HepG2 (cell line): ENCODE measurements at regions not wholly inside any gene's neighbourhood (a gene's known extent, or its start where the extent isn't known, plus 50 kb on each side); places are given as distances from the start of the nearest gene placed in this dataset.

ENCODE experiments used
- ATAC-seq: fragments of 200-7000 bp; cut with Tn5 transposase; 3 replicates; pipeline ENCODE4 v1.9.1; 2020; ENCODE audit warnings: mild to moderate bottlenecking, moderate library complexity
- BruUV-seq: library from RNA; stranded (reverse); fragments of 400-500 nt; replicated peaks from 2 replicates; lab custom pipeline; 2021; lab: Mats Ljungman, UMichigan
- CTCF ChIA-PET: fragments of 300-600 bp; formaldehyde crosslinking; extraction: SDS; loops from one replicate; lab custom pipeline; 2021; ENCODE audit warnings: low total read pairs, inconsistent platforms, low intra/inter-chr PET ratio; lab: Yijun Ruan, JAX
- POLR2A ChIA-PET: fragments of 350-600 bp; sonication (Branson Sonifier 250); formaldehyde crosslinking; loops from one replicate; lab custom pipeline; 2020; ENCODE audit warnings: antibody characterized with exemption, inconsistent platforms; lab: Yijun Ruan, JAX
- DNase-seq: peaks from one replicate; pipeline ENCODE4 v3.0.0-alpha.2; 2015; ENCODE audit warnings: low spot score
- FAIRE-seq: peaks from 3 replicates; lab custom pipeline; 2011; peaks lifted over from hg19 to GRCh38; lab: Jason Lieb, UNC
- H2AFZ ChIP-seq: one replicate; pipeline ENCODE4 v1.6.1; 2011; ENCODE audit warnings: low read length, inconsistent platforms
- H3K27ac ChIP-seq: fragments of 300-600 bp; 3 replicates; pipeline ENCODE4 v1.8.0; 2011; ENCODE audit warnings: mixed run types, mild to moderate bottlenecking, mixed read lengths, low read length, inconsistent platforms; ENCODE audit not compliant: insufficient read depth; ENCODE audit errors: extremely low read length
- H3K27me3 ChIP-seq, 2 experiments: fragments of 200-600 bp in 1 of 2; 2 replicates in 1 of 2; 3 replicates in 1 of 2; pipeline versions ENCODE4 v1.6.0 to v1.8.0; 2011; ENCODE audit warnings: low read length in 2 of 2, mild to moderate bottlenecking in 2 of 2, moderate library complexity in 2 of 2, inconsistent platforms in 1 of 2; ENCODE audit not compliant: insufficient read depth in 2 of 2, control insufficient read depth in 1 of 2
- H3K36me3 ChIP-seq, 2 experiments: fragments of 200-600 bp in 1 of 2; replicated peaks in 1 of 2; 2 replicates in 1 of 2; 3 replicates in 1 of 2; pipeline versions ENCODE4 v1.5.1 to v1.8.0; 2011; ENCODE audit warnings: low read length in 2 of 2, inconsistent platforms in 1 of 2; ENCODE audit not compliant: insufficient read depth in 2 of 2, control insufficient read depth in 1 of 2
- H3K4me1 ChIP-seq: 2 replicates; pipeline ENCODE4 v1.5.1; 2012; ENCODE audit warnings: low read length, inconsistent platforms; ENCODE audit not compliant: insufficient read depth
- H3K4me2 ChIP-seq: 2 replicates; pipeline ENCODE4 v1.6.0; 2011; ENCODE audit warnings: low read depth, low read length, inconsistent platforms
- H3K4me3 ChIP-seq, 3 experiments: fragments of 200-600 bp in 1 of 3; sonication (generic), shearing (Covaris generic) in 1 of 3; replicated peaks in 1 of 3; 2 replicates each; pipeline ENCODE4 v1.5.1; 2011 to 2016; ENCODE audit warnings: low read length in 3 of 3, inconsistent platforms in 2 of 3, low read depth in 2 of 3, mild to moderate bottlenecking in 2 of 3, control low read depth in 1 of 3, mixed read lengths in 1 of 3; ENCODE audit not compliant: insufficient read depth in 1 of 3
- H3K79me2 ChIP-seq: one replicate; pipeline ENCODE4 v1.6.1; 2011; ENCODE audit warnings: low read length, inconsistent platforms; ENCODE audit not compliant: insufficient read depth
- H3K9ac ChIP-seq: 2 replicates; pipeline ENCODE4 v1.6.0; 2011; ENCODE audit warnings: mild to moderate bottlenecking, low read depth, low read length, inconsistent platforms; ENCODE audit not compliant: insufficient read depth
- H3K9me3 ChIP-seq: 2 replicates; pipeline ENCODE4 v1.5.1; 2012; ENCODE audit warnings: mild to moderate bottlenecking, low read length
- H4K20me1 ChIP-seq: 2 replicates; pipeline ENCODE4 v1.6.0; 2011; ENCODE audit warnings: inconsistent platforms, mild to moderate bottlenecking, low read length, moderate library complexity; ENCODE audit not compliant: insufficient read depth
- E2F1 ChIP-seq: sonication (generic); formaldehyde crosslinking; IDR thresholded peaks from 2 replicates; pipeline ENCODE4 v1.5.0; 2020; ENCODE audit warnings: missing genetic modification reagents
- MLLT10 ChIP-seq: sonication (generic); formaldehyde crosslinking; IDR thresholded peaks from 2 replicates; pipeline ENCODE4 v1.4.0; 2020; ENCODE audit warnings: missing genetic modification reagents
- PHF20 ChIP-seq: sonication (generic); formaldehyde crosslinking; IDR thresholded peaks from 2 replicates; pipeline ENCODE4 v1.5.0; 2020; ENCODE audit warnings: mild to moderate bottlenecking, missing genetic modification reagents
- POLR2AphosphoS2 ChIP-seq: IDR thresholded peaks from 2 replicates; pipeline ENCODE4 v1.6.1; 2011; ENCODE audit warnings: low read depth, low read length, improper control_type of control experiment
- RARG ChIP-seq: sonication (generic); formaldehyde crosslinking; IDR thresholded peaks from 2 replicates; pipeline ENCODE4 v1.4.0; 2020; ENCODE audit warnings: low read depth, mild to moderate bottlenecking, missing genetic modification reagents
- ZNF773 ChIP-seq: sonication (generic); formaldehyde crosslinking; IDR thresholded peaks from 2 replicates; pipeline ENCODE4 v1.4.0; 2020; ENCODE audit warnings: missing genetic modification reagents, borderline replicate concordance
- ZSCAN12 ChIP-seq: sonication (generic); formaldehyde crosslinking; IDR thresholded peaks from 2 replicates; pipeline ENCODE4 v1.9.0; 2021; ENCODE audit warnings: mild to moderate bottlenecking, missing genetic modification reagents
- ZSCAN22 ChIP-seq: sonication (generic); formaldehyde crosslinking; IDR thresholded peaks from 2 replicates; pipeline ENCODE4 v1.4.0; 2020; ENCODE audit warnings: mild to moderate bottlenecking, missing genetic modification reagents
- WGBS: methylation state at CpG from one replicate; pipeline ENCODE4 v1.1.6; 2017; ENCODE audit warnings: low lambda C conversion rate; 5-methylcytosine and 5-hydroxymethylcytosine counted together
- in situ Hi-C: cut with HindIII; loops from 2 replicates; pipeline ENCODE4 v1.10.0; 2017; ENCODE audit warnings: low pct_unique_long_range_greater_than_20kb; ENCODE audit not compliant: extremely low pct_ligation_motif_present
- intact Hi-C: fragments of 100-400 bp; cut with micrococcal nuclease; formaldehyde crosslinking; loops from one replicate; pipeline ENCODE4 v1.10.0; 2022; ENCODE audit not compliant: unreplicated experiment
- TF ChIP-seq, protein P1 (sequence below): sonication (generic); formaldehyde crosslinking; IDR thresholded peaks from 2 replicates; pipeline ENCODE4 v1.4.0; 2020; ENCODE audit warnings: missing genetic modification reagents, low read depth, mild to moderate bottlenecking, borderline replicate concordance
- TF ChIP-seq, protein P2 (sequence below): IDR thresholded peaks from 2 replicates; pipeline ENCODE4 v1.6.1; 2016; ENCODE audit warnings: missing compliant biosample characterization, missing genetic modification reagents, borderline replicate concordance

DNA sequence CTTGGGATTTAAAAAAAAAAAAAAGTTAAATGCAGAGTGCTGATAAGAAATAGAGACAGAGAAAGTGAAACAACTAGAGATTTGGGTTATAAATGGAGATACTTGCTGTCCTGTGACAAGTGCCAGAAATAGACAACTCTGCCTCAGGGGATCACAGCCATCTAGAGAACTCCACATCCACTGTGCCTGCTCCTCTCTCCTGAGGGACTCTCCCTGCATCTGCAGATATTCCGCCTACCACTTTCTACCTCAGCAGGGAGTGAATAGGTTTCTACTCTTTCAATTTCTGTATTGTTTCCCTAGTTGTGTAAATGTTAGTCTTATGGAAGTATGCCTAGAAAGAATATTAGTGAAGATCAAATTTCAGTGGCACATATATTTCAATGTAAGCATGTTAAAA is 307.2 kb downstream of the HTR1A start:
- no peak overlapping the region for H2AFZ ChIP-seq
- no peak overlapping the region for H3K9ac ChIP-seq
- H3K4me2 ChIP-seq = no peak overlapping the region
- no peak for DNase-seq
- CTCF ChIA-PET = no interaction called here
- no peaks in the 10 kb centered on the region for H3K79me2 ChIP-seq
- no peaks in the 10 kb centered on the region for H4K20me1 ChIP-seq
- TF ChIP-seq, protein P1, sequence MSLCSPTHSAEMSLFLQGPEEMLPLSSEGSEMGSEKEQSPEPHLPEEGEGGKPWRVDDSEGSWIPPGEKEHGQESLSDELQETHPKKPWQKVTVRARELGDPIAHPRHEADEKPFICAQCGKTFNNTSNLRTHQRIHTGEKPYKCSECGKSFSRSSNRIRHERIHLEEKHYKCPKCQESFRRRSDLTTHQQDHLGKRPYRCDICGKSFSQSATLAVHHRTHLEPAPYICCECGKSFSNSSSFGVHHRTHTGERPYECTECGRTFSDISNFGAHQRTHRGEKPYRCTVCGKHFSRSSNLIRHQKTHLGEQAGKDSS (CRISPR knock-in tag) = no peak
- TF ChIP-seq ZSCAN12 (CRISPR knock-in tag) = no peak
- TF ChIP-seq PHF20 (CRISPR knock-in tag) = no peak
- no peak for TF ChIP-seq POLR2AphosphoS2
- TF ChIP-seq RARG (CRISPR knock-in tag) = no peak
- no peak for TF ChIP-seq E2F1 (CRISPR knock-in tag)
- no peak for TF ChIP-seq ZSCAN22 (CRISPR knock-in tag)
- TF ChIP-seq ZNF773 (CRISPR knock-in tag) = no peak
- TF ChIP-seq, protein P2, sequence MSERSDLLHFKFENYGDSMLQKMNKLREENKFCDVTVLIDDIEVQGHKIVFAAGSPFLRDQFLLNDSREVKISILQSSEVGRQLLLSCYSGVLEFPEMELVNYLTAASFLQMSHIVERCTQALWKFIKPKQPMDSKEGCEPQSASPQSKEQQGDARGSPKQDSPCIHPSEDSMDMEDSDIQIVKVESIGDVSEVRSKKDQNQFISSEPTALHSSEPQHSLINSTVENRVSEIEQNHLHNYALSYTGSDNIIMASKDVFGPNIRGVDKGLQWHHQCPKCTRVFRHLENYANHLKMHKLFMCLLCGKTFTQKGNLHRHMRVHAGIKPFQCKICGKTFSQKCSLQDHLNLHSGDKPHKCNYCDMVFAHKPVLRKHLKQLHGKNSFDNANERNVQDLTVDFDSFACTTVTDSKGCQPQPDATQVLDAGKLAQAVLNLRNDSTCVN (CRISPR knock-in tag) = no peak
- no peak for TF ChIP-seq MLLT10 (CRISPR knock-in tag)
- peaks cover 22% of the 10 kb centered on the region for H3K9me3 ChIP-seq
- intact Hi-C loops (no loop called here), in situ Hi-C loops (no loop called here)
- POLR2A ChIA-PET = no interaction called here
- FAIRE-seq = no peak
- no peak overlapping the region for H3K4me3 ChIP-seq
- no peak overlapping the region for H3K27ac ChIP-seq
- H3K36me3 ChIP-seq = no peaks in the 10 kb centered on the region
- ATAC-seq = no peak
- H3K27me3 ChIP-seq = no peaks in the 10 kb centered on the region
- no TSS peak for BruUV-seq
- whole genome bisulfite sequencing = 0% methylated on average over 1 of the region's 1 CpG
- no peaks in the 10 kb centered on the region for H3K4me1 ChIP-seq
